Upper lobe of left lung (tissue), 6 donors: ENCODE measurements at regions not wholly inside any gene's neighbourhood (a gene's known extent, or its start where the extent isn't known, plus 50 kb on each side); places are given as distances from the start of the nearest gene placed in this dataset.

Experiments used
- ATAC-seq, 2 donors: fragments of 200-7000 bp; cut with Tn5 transposase; one replicate each; pipeline ENCODE4 v1.9.1; 2022; ENCODE audit warnings: mild to moderate bottlenecking in 2 of 2, moderate library complexity in 2 of 2; ENCODE audit not compliant: low FRiP score in 2 of 2
- DNase-seq, 2 donors: peaks; one replicate each; pipeline ENCODE4 v3.0.0-alpha.2; 2019 to 2020
- H3K27ac ChIP-seq, 4 donors: fragments of 200-600 bp; sonication (generic); one replicate each; pipeline ENCODE4 v1.5.1; 2016 to 2019
- H3K27me3 ChIP-seq, 4 donors: fragments of 200-600 bp; sonication (generic); one replicate each; pipeline ENCODE4 v1.5.1; 2017 to 2019
- H3K36me3 ChIP-seq, 4 donors: fragments of 200-600 bp; sonication (generic); one replicate each; pipeline ENCODE4 v1.5.1; 2016 to 2019
- H3K4me1 ChIP-seq, 4 donors: fragments of 200-600 bp; sonication (generic); one replicate each; pipeline ENCODE4 v1.5.1; 2018 to 2019
- H3K4me3 ChIP-seq, 4 donors: fragments of 200-600 bp; sonication (generic); one replicate each; pipeline ENCODE4 v1.5.1; 2017 to 2019; ENCODE audit warnings: mild to moderate bottlenecking in 2 of 4, moderate library complexity in 1 of 4
- H3K9me3 ChIP-seq, 4 donors: fragments of 200-600 bp; sonication (generic); one replicate each; pipeline ENCODE4 v1.5.1; 2018 to 2019
- EP300 ChIP-seq, 4 donors: sonication (generic); formaldehyde crosslinking; IDR thresholded peaks; one replicate each; pipeline ENCODE4 v1.5.1; 2017; ENCODE audit warnings: antibody characterized with exemption in 4 of 4, control low read depth in 2 of 4
- POLR2A ChIP-seq, 4 donors: fragments of 450-650 bp; IDR thresholded peaks; one replicate each; pipeline ENCODE4 v1.5.1; 2016 to 2017; ENCODE audit warnings: antibody characterized with exemption in 4 of 4, mild to moderate bottlenecking in 2 of 4
- POLR2AphosphoS5 ChIP-seq, 2 donors: sonication (generic); formaldehyde crosslinking; IDR thresholded peaks; one replicate each; pipeline ENCODE4 v1.5.1; 2017; ENCODE audit warnings: antibody characterized with exemption in 2 of 2
- WGBS, 2 donors: methylation state at CpG; one replicate each; pipeline ENCODE4 v1.1.5; 2017 to 2018; 5-methylcytosine and 5-hydroxymethylcytosine counted together
- TF ChIP-seq, protein P1 (sequence below), 6 experiments: fragments of 450-650 bp in 4 of 6; fragments of 200-600 bp in 2 of 6; sonication (generic) in 2 of 6; IDR thresholded peaks; one replicate each; pipeline ENCODE4 v1.5.1; 2016 to 2019; ENCODE audit warnings: antibody characterized with exemption in 6 of 6
- donor health status: DM: no; HTN: no; CAD: no; lungs with moderate emphysema.
- donor health status: DM: no; HTN: yes; CAD: no; lungs with severe emphysema.

DNA sequence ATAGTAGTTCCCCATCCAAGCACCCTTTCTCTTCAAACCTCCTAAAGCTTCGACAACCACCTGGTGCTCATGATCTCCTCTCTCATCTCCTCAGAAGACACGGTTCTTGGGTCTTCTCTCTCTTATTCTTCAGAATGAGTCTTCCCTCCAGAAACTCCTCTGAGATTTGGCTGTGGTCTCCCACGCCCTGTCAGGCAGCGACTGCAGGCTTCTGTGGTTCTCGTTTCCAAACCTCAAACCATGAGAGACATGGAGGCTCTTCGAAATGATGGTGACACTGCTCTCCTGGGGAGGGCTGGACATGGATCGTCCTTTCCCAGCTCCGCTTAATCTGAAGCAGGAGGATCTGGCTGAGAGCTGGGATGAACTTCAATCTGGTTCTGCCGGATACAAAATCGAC is 78.6 kb upstream of the PITRM1 start:
- Histone ChIP-seq H3K27ac (no peak overlapping the region), H3K36me3 (no peaks in the 10 kb centered on the region), H3K9me3 (no peaks in the 10 kb centered on the region), H3K4me1 (no peaks in the 10 kb centered on the region), H3K4me3 (no peak overlapping the region), H3K27me3 (no peaks in the 10 kb centered on the region)
- TF ChIP-seq POLR2A (IDR thresholded peaks at IDR 0.05) = no peak
- no peak for TF ChIP-seq POLR2AphosphoS5 (IDR thresholded peaks at IDR 0.05)
- TF ChIP-seq, protein P1, sequence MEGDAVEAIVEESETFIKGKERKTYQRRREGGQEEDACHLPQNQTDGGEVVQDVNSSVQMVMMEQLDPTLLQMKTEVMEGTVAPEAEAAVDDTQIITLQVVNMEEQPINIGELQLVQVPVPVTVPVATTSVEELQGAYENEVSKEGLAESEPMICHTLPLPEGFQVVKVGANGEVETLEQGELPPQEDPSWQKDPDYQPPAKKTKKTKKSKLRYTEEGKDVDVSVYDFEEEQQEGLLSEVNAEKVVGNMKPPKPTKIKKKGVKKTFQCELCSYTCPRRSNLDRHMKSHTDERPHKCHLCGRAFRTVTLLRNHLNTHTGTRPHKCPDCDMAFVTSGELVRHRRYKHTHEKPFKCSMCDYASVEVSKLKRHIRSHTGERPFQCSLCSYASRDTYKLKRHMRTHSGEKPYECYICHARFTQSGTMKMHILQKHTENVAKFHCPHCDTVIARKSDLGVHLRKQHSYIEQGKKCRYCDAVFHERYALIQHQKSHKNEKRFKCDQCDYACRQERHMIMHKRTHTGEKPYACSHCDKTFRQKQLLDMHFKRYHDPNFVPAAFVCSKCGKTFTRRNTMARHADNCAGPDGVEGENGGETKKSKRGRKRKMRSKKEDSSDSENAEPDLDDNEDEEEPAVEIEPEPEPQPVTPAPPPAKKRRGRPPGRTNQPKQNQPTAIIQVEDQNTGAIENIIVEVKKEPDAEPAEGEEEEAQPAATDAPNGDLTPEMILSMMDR (IDR thresholded peaks at IDR 0.05) = no peak
- no peak for ATAC-seq
- WGBS, 2 donors = 86 to 88% methylated on average over 10 of the region's 10 CpGs
- DNase-seq = no peak

DNA sequence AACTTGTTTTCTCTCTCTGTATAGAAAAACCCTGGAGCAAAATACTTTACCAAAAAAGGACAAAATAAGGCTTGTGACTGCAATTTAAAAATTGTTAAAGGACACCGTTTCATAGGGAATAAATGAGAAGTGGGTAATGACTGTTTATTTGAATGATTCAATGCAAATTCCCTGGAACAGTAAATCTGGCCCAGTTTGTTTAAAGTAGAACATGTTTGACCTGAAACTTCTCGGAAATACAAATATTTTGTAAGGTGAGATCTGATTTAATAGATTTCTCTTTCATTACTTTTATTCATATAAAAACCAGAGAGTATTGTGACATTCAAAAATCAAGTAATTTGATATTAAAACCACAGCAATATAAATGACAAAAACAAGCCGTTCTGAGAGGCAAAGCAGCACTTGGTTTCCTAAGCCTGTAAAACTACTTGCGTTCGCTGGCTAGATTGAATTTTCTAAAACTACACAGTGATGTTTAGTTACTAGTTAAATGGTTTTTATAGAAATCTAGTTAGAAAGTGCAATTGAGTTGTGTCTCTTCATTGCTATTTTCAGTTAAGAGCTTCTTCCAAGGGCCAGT is 76.8 kb upstream of the PITRM1 start:
- Histone ChIP-seq H3K36me3 (no peaks in the 10 kb centered on the region), H3K9me3 (no peaks in the 10 kb centered on the region), H3K27me3 (no peaks in the 10 kb centered on the region), H3K4me3 (no peak overlapping the region), H3K4me1 (no peaks in the 10 kb centered on the region), H3K27ac (peak overlapping the region in 1 of 4 donors; percentile 54)
- no peak for TF ChIP-seq POLR2A (IDR thresholded peaks at IDR 0.05)
- TF ChIP-seq EP300 (IDR thresholded peaks at IDR 0.05) = no peak
- TF ChIP-seq, protein P1 (IDR thresholded peaks at IDR 0.05) = no peak
- TF ChIP-seq POLR2AphosphoS5 (IDR thresholded peaks at IDR 0.05) = no peak
- ATAC-seq = no peak
- DNase-seq = no peak
- 80 to 81% methylated on average over 5 of the region's 5 CpGs for WGBS, 2 donors

DNA sequence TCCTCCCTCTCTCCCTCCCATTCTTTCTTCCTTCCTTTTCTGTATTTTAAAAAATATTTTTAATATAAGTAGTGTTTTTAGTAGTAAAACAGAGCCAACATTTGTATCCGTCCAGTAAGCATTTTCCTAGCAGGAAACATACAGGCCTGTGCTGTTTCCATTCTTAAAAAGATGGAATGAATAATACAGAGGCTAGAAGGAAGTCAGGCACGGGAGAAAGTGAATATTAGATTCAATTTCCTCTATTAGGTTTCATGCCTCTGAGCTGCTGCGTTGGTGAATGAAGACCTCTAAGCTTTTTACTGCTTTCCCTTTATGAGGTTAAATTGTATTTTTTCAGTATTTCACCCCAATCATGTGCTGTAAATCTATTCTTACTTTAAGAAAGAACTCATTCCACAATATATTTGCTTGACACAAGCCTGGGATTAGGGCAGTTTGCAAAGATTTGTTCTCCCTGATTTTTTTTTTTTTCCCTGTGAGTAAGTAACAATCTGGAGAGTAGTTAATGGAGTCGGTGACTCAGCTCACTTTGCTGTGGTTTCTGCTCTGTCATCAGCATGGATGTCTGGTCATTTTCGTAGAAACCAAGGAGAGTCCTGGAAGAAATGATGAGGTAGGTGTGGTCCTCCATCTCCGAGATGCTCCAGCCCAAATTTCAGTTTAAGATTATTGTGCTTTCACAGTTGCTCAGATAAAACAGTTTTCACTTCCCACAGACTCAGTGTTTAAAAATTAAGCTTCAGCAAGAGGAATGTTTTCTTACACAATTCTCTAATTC is 76.1 kb upstream of the PITRM1 start:
- H3K27me3 ChIP-seq = no peaks in the 10 kb centered on the region
- TF ChIP-seq POLR2AphosphoS5 (IDR thresholded peaks at IDR 0.05) (no peak), POLR2A (IDR thresholded peaks at IDR 0.05) (no peak), EP300 (IDR thresholded peaks at IDR 0.05) (no peak)
- TF ChIP-seq, protein P1 (IDR thresholded peaks at IDR 0.05) = no peak
- 45 to 49% methylated on average over 6 of the region's 6 CpGs for WGBS, 2 donors
- H3K36me3 ChIP-seq = no peaks in the 10 kb centered on the region
- H3K4me1 ChIP-seq = no peaks in the 10 kb centered on the region
- DNase-seq = no peak
- peak in 1 of 2 donors; percentile 97 for ATAC-seq
- peak overlapping the region in 3 of 4 donors; percentile 15 to 54 (median 51) for H3K27ac ChIP-seq
- no peak overlapping the region for H3K4me3 ChIP-seq
- H3K9me3 ChIP-seq = no peaks in the 10 kb centered on the region

DNA sequence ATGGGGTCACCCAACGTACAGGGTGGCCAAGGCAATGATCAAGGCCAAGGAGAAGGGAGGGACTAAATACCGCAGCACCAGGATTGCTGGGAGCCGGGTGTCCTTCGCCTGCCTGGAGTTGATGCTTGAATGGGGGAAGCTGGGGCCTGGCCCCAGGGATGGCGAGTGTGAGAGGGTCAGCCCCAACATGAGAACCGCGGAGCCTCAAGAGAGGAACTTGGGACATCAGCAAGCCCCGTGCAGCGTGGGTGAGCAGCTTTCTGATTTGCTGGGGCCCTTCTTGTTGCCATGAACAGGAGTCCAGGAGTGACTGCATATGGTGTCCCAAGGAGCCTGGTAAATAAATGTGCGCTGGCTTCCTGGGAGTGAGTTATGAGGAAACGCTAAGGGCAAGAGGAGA is 72.8 kb upstream of the PITRM1 start:
- TF ChIP-seq POLR2AphosphoS5 (IDR thresholded peaks at IDR 0.05) = no peak
- TF ChIP-seq EP300 (IDR thresholded peaks at IDR 0.05) = no peak
- TF ChIP-seq POLR2A (IDR thresholded peaks at IDR 0.05) = no peak
- TF ChIP-seq, protein P1 (IDR thresholded peaks at IDR 0.05) = no peak
- H3K27me3 ChIP-seq = no peaks in the 10 kb centered on the region
- no peaks in the 10 kb centered on the region for H3K4me1 ChIP-seq
- WGBS, 2 donors = 95 to 96% methylated on average over 11 of the region's 11 CpGs
- H3K4me3 ChIP-seq = no peak overlapping the region
- ATAC-seq = no peak
- H3K27ac ChIP-seq = no peak overlapping the region
- H3K9me3 ChIP-seq = no peaks in the 10 kb centered on the region
- no peaks in the 10 kb centered on the region for H3K36me3 ChIP-seq
- DNase-seq = no peak
